Astrocyte (in vitro differentiated cells and primary cell): ENCODE measurements at regions not wholly inside any gene's neighbourhood (a gene's known extent, or its start where the extent isn't known, plus 50 kb on each side); places are given as distances from the start of the nearest gene placed in this dataset.

Source experiments
- DNase-seq: peaks from one replicate; pipeline ENCODE4 v3.0.0-alpha.2; 2010; ENCODE audit warnings: low read depth
- FAIRE-seq: peaks from 2 replicates; lab custom pipeline; 2011; peaks lifted over from hg19 to GRCh38; lab: Jason Lieb, UNC
- H2AFZ ChIP-seq: 2 replicates; pipeline ENCODE4 v1.6.0; 2012; ENCODE audit warnings: low read depth, low read length, inconsistent platforms
- H3K27ac ChIP-seq: 2 replicates; pipeline ENCODE4 v1.5.1; 2011; ENCODE audit warnings: low read depth, low read length, inconsistent platforms
- H3K27me3 ChIP-seq: 2 replicates; pipeline ENCODE4 v1.6.0; 2011; ENCODE audit warnings: low read length, inconsistent platforms; ENCODE audit not compliant: insufficient read depth
- H3K36me3 ChIP-seq: 2 replicates; pipeline ENCODE4 v1.5.1; 2011; ENCODE audit warnings: low read length, inconsistent platforms; ENCODE audit not compliant: insufficient read depth
- H3K4me1 ChIP-seq: 2 replicates; pipeline ENCODE4 v1.5.1; 2011; ENCODE audit warnings: low read length, inconsistent platforms; ENCODE audit not compliant: insufficient read depth
- H3K4me2 ChIP-seq: 2 replicates; pipeline ENCODE4 v1.6.0; 2012; ENCODE audit warnings: low read length, inconsistent platforms
- H3K4me3 ChIP-seq: 2 replicates; pipeline ENCODE4 v1.5.1; 2011; ENCODE audit warnings: low read depth, mild to moderate bottlenecking, low read length, inconsistent platforms; ENCODE audit not compliant: insufficient read depth
- H3K79me2 ChIP-seq: 2 replicates; pipeline ENCODE4 v1.6.0; 2012; ENCODE audit warnings: mild to moderate bottlenecking, low read length, inconsistent platforms; ENCODE audit not compliant: insufficient read depth
- H3K9ac ChIP-seq: 2 replicates; pipeline ENCODE4 v1.6.0; 2012; ENCODE audit warnings: mild to moderate bottlenecking, low read length, inconsistent platforms
- H3K9me3 ChIP-seq: 2 replicates; pipeline ENCODE4 v1.5.1; 2012; ENCODE audit warnings: low read depth, mild to moderate bottlenecking, low read length, inconsistent platforms; ENCODE audit not compliant: insufficient read depth
- H4K20me1 ChIP-seq: 2 replicates; pipeline ENCODE4 v1.6.0; 2012; ENCODE audit warnings: low read length, inconsistent platforms; ENCODE audit not compliant: insufficient read depth
- H3K27ac Mint-ChIP-seq: one replicate; pipeline ENCODE4 v1.8.0; 2021; ENCODE audit warnings: mild to moderate bottlenecking, mixed read lengths; ENCODE audit not compliant: unreplicated experiment
- H3K27me3 Mint-ChIP-seq: one replicate; pipeline ENCODE4 v1.8.0; 2021; ENCODE audit warnings: low read depth, mixed read lengths; ENCODE audit not compliant: unreplicated experiment
- H3K36me3 Mint-ChIP-seq: one replicate; pipeline ENCODE4 v1.8.0; 2021; ENCODE audit warnings: low read depth, mixed read lengths; ENCODE audit not compliant: unreplicated experiment
- H3K4me1 Mint-ChIP-seq: one replicate; pipeline ENCODE4 v1.8.0; 2021; ENCODE audit warnings: low read depth, mixed read lengths; ENCODE audit not compliant: unreplicated experiment
- H3K4me3 Mint-ChIP-seq: one replicate; pipeline ENCODE4 v1.8.0; 2021; ENCODE audit warnings: mild to moderate bottlenecking, moderate library complexity, mixed read lengths; ENCODE audit not compliant: unreplicated experiment
- H3K9me3 Mint-ChIP-seq: one replicate; pipeline ENCODE4 v1.8.0; 2021; ENCODE audit warnings: mild to moderate bottlenecking, mixed read lengths; ENCODE audit not compliant: unreplicated experiment
- EZH2 ChIP-seq: IDR thresholded peaks from 2 replicates; pipeline ENCODE4 v1.6.1; 2012; ENCODE audit warnings: mild to moderate bottlenecking, low read length, inconsistent platforms; ENCODE audit not compliant: insufficient read depth
- TF ChIP-seq, protein P1 (sequence below): IDR thresholded peaks from 2 replicates; pipeline ENCODE4 v1.5.1; 2011; ENCODE audit warnings: low read depth, mild to moderate bottlenecking, inconsistent platforms, low read length, moderate library complexity; ENCODE audit not compliant: insufficient read depth

DNA sequence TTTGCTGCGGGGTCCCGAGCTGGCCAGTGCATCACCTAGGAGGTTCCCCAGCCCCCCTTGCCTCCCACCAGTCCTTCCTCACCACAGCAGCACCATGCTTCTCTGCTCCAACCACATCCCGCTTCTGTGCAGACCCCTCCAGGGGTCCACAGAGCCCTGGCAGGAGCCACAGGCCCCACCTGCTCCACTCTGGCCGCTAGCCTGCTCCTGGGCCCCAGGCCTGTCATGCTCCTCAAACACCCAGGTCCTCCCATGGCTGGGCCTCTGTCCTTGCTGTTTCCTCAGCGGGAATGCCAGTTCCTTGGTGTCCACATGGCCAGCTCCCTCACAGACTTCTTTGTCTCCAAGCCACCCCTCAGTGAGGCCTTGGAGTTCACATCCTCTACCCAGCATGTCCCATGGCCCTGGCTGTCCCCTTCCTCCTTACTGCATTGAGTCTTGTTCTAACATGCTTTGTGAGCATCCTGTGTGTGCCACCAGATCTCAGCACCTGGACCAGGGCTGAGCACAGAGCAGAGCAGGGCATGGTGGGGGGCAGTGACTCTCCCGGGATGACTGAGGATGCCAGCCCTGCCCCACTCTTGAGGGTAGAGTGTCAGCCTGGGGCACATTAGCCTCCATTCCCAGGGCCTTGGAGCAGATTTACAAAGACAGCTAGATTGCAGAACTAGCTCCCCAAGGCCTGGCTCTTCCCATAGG is 201.0 kb upstream of the HS6ST1 start:
- peak overlapping the region; percentile 19 for H3K27ac Mint-ChIP-seq
- no peak overlapping the region for H3K4me3 Mint-ChIP-seq
- H3K36me3 Mint-ChIP-seq, result no peaks in the 10 kb centered on the region

DNA sequence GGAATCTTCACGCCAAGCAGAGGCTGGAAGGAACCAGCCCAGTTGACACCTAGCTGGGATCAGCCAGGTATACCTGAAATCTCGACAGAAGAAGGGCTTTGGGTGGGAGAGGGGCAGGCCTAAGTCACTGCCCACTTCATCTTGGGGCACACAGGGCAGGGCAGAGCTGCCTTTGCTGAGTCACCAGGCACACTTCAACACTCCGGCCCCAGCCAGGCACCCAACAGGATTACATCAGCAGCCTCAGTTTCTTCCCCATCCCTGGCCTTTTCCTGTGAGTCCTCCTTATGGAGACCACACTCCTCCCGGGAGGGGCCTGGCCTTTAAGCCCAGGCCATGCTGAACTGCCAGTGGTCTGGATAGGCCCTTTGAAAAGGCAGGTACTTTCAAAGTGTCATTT is 201.7 kb upstream of the HS6ST1 start:
- H3K79me2 ChIP-seq, result no peaks in the 10 kb centered on the region
- Mint-ChIP-seq H3K4me1 (peaks cover 7% of the 10 kb centered on the region), H3K27ac (peak overlapping the region; percentile 19), H3K4me3 (no peak overlapping the region), H3K9me3 (peaks cover 7% of the 10 kb centered on the region), H3K27me3 (peaks cover 12% of the 10 kb centered on the region), H3K36me3 (no peaks in the 10 kb centered on the region)
- H2AFZ ChIP-seq, result no peak overlapping the region
- no peak overlapping the region for H3K9ac ChIP-seq
- H3K27ac ChIP-seq, result no peak overlapping the region
- peaks cover 4% of the 10 kb centered on the region for H3K4me1 ChIP-seq
- FAIRE-seq (no peak), DNase-seq (no peak)
- H4K20me1 ChIP-seq, result no peaks in the 10 kb centered on the region
- H3K27me3 ChIP-seq, result no peaks in the 10 kb centered on the region
- no peaks in the 10 kb centered on the region for H3K36me3 ChIP-seq
- no peak overlapping the region for H3K4me2 ChIP-seq
- TF ChIP-seq, protein P1, sequence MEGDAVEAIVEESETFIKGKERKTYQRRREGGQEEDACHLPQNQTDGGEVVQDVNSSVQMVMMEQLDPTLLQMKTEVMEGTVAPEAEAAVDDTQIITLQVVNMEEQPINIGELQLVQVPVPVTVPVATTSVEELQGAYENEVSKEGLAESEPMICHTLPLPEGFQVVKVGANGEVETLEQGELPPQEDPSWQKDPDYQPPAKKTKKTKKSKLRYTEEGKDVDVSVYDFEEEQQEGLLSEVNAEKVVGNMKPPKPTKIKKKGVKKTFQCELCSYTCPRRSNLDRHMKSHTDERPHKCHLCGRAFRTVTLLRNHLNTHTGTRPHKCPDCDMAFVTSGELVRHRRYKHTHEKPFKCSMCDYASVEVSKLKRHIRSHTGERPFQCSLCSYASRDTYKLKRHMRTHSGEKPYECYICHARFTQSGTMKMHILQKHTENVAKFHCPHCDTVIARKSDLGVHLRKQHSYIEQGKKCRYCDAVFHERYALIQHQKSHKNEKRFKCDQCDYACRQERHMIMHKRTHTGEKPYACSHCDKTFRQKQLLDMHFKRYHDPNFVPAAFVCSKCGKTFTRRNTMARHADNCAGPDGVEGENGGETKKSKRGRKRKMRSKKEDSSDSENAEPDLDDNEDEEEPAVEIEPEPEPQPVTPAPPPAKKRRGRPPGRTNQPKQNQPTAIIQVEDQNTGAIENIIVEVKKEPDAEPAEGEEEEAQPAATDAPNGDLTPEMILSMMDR, result no peak
- no peak for TF ChIP-seq EZH2
- no peaks in the 10 kb centered on the region for H3K9me3 ChIP-seq
- H3K4me3 ChIP-seq, result no peak overlapping the region

More for the DNA sequence above, 201.0 kb upstream of the HS6ST1 start:
- Histone ChIP-seq H2AFZ (no peak overlapping the region), H3K36me3 (no peaks in the 10 kb centered on the region), H3K4me3 (no peak overlapping the region), H3K27me3 (no peaks in the 10 kb centered on the region), H3K9ac (no peak overlapping the region), H3K4me2 (no peak overlapping the region), H3K79me2 (no peaks in the 10 kb centered on the region), H3K27ac (no peak overlapping the region), H3K9me3 (no peaks in the 10 kb centered on the region), H3K4me1 (peaks cover 3% of the 10 kb centered on the region), H4K20me1 (no peaks in the 10 kb centered on the region)
- TF ChIP-seq, protein P1, result no peak
- no peak for TF ChIP-seq EZH2
- no peak for FAIRE-seq
- peaks cover 7% of the 10 kb centered on the region for H3K4me1 Mint-ChIP-seq
- peaks cover 15% of the 10 kb centered on the region for H3K27me3 Mint-ChIP-seq
- no peak for DNase-seq
- peaks cover 7% of the 10 kb centered on the region for H3K9me3 Mint-ChIP-seq

DNA sequence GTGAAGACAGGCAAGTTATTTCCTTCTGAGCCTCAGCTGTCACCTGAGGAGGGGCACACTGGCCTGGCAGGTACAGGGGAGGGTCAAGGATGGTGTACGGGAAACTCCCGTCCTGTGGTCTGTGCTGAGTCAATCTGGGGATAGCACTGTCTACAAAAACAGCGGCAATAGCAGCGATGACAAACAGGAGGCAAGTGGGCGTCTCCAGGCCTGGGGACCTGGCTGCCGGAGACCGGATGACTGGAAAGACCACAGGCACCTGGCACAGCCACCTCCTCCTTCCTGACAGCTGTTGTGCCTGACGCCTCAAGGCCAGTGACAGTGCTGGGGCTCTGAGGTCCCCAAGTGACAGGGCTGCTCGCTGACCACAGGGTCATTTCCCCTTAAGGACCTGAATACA is 202.1 kb upstream of the HS6ST1 start:
- no peaks in the 10 kb centered on the region for H3K36me3 ChIP-seq
- Mint-ChIP-seq H3K36me3 (no peaks in the 10 kb centered on the region), H3K4me3 (no peak overlapping the region), H3K4me1 (peaks cover 7% of the 10 kb centered on the region), H3K27ac (no peak overlapping the region), H3K9me3 (peaks cover 7% of the 10 kb centered on the region), H3K27me3 (peaks cover 12% of the 10 kb centered on the region)
- H4K20me1 ChIP-seq, result no peaks in the 10 kb centered on the region
- FAIRE-seq, result no peak
- no peak for DNase-seq
- TF ChIP-seq, protein P1, result no peak
- TF ChIP-seq EZH2, result no peak
- no peak overlapping the region for H2AFZ ChIP-seq
- no peaks in the 10 kb centered on the region for H3K79me2 ChIP-seq
- no peak overlapping the region for H3K4me3 ChIP-seq
- no peaks in the 10 kb centered on the region for H3K9me3 ChIP-seq
- no peak overlapping the region for H3K4me2 ChIP-seq
- no peaks in the 10 kb centered on the region for H3K27me3 ChIP-seq
- H3K9ac ChIP-seq, result no peak overlapping the region
- H3K27ac ChIP-seq, result no peak overlapping the region
- peaks cover 9% of the 10 kb centered on the region for H3K4me1 ChIP-seq
